GM18520 (cell line): ENCODE measurements at regions not wholly inside any gene's neighbourhood (a gene's known extent, or its start where the extent isn't known, plus 50 kb on each side); places are given as distances from the start of the nearest gene placed in this dataset.
"Not testable (repeated sequence)": the region's sequence is repeated elsewhere in the genome, so short reads cannot be mapped to it uniquely, and the experiment has no call there.

Source experiments
- ATAC-seq: cut with Tn5 transposase; IDR thresholded peaks from one replicate; pipeline ENCODE4 v1.9.1; 2021; ENCODE audit not compliant: unreplicated experiment

DNA sequence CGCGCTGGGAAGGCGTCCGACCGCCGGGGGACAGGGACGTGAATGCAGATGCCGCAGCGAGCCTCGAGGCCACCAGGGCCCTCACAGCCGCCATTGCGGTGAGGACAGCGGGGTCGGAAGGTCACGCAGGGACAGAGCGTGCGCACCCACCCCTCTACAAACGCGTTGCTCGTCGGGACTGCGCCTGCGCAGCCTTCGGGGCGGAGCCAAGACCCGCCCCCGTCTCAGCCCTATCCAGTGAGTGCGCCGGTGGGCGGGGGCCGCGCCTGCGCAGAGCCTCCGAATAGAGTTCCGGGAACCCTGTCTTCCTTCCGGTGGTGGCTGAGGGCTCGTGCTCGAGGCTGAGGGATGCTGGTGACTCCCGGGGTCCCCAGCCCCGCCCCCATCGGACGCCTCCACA lies 5393.1 kb upstream of the TPTE start:
- ATAC-seq: peak; percentile 93

DNA sequence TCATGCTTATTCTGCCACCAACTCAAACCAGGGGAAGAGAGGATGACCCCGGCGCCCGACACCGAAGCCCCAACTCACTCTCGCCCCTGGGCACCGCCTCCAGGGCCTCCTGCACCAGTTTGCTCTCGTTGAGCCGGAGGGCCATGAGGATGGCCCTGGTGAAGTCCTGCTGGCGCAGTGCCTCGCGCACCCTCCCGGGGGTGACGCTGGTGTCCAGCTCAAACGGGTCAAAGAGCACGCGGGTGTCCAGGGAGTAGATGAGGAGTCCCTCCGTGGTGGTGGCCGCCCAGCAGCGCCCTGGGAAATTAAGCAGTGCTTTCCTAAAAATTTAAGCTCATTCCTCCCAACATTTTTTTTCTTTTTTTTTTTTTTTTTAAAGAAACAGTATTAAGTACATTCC lies 5387.6 kb upstream of the TPTE start:
- ATAC-seq: not testable (repeated sequence)

DNA sequence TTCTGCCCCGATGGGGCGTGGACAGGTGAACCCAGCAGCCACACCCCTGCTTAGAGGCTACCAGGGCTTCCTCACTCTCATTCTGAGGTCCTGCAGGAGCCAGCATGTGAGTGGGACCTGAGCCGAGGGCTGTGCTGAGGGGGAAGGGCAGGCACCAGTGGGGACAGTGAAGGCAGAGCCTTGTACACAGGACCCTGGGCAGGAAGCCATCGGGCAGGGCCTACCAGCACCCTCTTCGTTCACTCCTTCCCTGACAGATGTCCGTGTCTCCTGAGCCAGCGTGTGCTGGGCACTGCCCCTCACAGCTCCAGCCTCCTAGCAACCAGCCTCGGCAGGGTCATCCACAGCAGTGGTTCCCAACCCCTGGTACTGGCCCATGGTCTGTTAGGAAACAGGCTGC lies 5385.0 kb upstream of the TPTE start:
- not testable (repeated sequence) for ATAC-seq

DNA sequence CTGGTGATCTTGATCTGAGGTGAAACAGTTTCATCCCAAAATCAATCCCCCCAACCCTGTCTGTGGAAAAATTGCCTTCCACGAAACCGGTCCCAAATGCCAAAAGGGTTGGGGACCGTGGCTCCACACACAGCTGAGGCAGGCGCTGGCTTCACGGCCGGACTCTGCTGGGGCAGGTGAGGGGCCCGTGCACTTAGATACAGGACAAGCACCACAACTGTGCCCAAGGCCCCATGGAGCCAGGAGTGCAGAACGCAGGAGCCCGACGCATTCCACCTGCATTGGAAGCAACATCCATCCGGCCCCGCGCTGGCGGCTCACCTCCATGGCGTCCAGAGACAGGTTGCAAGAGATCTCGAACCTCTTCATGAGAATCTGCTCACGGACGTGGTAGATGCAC lies 5384.4 kb upstream of the TPTE start:
- not testable (repeated sequence) for ATAC-seq

DNA sequence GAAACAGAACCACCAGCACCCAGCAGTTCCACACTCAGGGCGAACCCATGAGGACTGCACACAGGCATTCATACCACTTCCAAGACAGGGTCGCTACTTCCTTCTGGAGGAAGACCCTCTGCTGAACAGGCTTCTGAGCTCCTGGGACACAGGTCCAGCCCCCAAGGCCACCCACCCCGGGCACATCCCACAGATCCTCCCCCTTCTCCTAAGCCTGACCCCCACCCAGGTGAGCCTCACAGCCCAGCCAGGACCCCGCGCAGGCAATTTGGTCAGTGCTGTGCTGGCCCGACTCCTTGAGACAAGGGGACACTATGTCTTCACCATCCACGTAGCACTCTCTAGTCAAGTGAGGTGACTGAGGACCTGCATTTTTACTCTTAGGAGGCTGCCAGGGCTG lies 5382.7 kb upstream of the TPTE start:
- ATAC-seq: not testable (repeated sequence)

DNA sequence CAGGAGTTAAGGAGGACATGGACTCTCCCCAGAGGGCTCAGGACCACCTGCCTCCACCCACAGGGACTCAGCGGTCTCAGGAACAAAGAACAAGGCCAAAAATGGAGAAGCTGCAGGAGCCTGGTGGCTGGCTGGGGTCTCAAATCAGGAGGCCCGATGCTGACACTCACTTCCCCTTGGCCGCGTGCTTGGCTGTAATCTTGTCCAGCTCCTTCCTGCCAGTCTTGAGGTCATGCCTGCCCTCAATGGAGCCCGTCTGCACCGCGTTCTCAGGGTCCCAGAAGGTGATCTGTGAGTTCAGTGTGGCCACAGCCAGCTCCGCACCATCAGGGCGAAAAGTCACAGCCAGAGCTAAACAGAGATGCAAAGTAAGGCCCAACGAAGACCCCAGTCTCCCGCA lies 5381.9 kb upstream of the TPTE start:
- not testable (repeated sequence) for ATAC-seq

DNA sequence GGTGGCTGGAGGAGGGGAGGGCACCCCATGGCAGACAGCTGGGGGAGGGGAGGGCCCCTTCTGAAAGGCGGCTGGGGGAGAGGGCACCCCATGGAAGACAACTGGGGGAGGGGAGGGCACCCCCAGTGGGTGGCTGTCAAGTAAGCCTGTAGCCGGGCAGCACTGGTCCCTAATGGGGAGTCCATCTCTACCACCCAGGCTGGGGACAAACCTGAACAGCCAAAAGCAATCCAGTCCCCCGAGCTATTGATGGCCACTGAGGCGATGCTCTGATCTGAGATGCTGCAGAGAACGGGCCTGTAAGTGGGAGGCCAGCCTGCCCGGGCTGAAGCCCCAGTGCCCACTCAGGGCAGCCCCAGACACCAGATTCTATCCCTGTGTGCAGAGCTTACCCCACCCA lies 5378.4 kb upstream of the TPTE start:
- ATAC-seq: not testable (repeated sequence)

DNA sequence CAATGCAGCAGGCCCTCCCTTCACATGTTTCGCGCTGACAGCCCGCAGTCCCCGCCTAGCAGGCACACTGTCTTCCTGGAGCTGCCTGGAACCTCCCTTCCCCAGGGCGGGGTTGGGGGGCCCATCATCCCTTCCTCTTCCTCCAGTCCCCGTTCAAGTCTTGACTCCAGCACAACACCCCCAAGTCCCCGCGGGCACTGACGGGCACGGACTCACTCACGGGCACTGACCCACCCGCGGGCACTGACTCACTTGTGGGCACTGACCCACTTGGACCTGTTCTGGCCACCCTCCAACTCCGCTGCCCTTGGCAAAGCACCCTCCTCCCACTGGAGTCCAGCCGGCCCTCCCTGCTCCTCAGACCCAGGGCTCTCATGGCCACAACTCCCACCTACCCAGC lies 5376.7 kb upstream of the TPTE start:
- not testable (repeated sequence) for ATAC-seq

DNA sequence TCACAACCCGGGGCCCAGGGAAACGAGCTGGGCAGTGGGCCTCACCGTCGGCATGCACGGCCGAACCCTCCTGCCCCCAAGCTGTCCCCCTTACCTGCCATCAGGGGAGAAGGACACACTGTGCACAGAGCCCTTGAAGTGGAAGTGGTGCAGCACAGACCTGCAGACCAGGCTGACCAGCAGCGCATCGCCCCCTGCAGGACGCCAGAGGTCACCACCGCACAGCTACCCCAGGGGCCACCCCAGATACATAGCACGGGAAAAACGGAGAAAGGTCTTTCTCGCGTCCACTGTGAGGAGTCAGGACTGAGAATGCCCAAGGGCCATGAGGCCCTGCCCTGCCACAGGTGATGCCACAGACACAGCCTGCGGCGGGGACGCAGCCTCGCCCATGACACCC lies 5373.7 kb upstream of the TPTE start:
- ATAC-seq: not testable (repeated sequence)

DNA sequence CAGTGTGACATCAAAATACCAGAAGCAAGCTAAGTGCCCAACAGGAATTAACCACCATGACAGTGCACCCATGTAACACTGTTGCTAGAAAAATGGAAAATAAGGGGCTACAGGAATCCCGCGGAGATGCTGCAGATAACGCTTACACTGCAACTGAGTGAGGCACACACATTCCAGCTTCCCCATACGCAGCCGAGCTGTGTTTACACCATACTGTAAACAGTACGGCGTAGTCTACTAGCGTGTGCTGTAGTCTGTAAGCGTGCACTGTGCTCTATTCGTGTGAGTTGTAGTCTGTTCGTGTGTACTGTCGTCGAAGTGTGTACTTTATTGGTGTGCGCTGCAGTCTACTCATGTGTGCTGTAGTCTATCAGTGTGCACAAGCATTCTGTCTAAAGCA lies 5372.2 kb upstream of the TPTE start:
- not testable (repeated sequence) for ATAC-seq

DNA sequence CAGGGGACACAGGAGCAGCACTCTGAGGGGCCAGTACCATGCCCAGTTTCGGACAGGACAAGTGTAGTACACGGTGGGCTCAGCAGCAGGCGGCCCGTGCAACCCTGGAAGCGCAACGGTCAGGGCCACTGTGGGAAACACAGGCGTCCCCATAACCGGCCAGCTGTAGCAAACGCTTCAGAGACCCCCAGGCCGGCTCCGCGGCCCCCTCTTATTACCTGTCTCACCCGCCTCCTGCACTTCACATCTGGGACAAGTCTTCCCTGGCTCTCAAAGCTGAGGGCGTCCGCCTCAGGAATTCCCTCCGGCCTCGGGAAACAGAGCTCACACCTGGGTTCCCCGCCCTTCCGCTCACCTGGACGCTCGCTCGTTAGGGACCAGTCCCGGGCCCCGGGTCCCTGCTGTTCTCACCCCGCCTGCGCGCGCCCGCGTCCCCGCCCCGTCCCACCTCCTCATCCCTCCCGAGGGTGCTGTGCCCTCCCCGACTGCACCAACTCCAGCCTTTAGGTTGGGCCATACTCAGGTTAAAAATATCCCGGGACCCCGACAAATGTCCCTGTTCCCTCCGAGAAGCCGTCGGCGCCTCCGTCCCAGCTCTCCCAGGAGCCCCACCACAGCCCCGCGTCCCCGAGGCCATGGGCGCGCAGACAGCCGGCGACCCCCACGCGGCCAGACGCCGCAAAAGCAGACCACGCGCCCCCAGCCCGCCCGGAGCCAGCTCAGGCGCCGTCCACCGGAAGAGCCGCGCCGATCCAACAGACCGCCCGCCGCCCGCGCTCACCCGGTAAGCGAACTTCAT lies 5367.3 kb upstream of the TPTE start:
- ATAC-seq: not testable (repeated sequence)

DNA sequence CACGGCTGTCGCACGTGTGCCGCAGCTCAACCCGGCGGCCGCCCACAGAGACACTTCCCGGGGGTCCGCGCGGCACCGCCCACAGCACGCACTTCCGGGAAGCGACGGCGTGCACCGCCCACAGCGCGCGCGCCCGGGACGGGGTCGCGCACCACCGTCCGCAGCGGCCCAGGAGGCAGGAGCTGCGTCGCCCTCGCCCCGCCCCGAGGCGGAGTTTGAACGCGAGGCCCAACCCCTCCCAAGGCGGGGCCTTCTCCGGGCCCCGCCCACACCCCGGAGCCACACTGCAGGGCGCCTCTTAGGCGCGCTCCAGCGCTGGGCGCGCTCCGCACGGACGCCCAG lies 5366.8 kb upstream of the TPTE start:
- peak; percentile 90 for ATAC-seq

DNA sequence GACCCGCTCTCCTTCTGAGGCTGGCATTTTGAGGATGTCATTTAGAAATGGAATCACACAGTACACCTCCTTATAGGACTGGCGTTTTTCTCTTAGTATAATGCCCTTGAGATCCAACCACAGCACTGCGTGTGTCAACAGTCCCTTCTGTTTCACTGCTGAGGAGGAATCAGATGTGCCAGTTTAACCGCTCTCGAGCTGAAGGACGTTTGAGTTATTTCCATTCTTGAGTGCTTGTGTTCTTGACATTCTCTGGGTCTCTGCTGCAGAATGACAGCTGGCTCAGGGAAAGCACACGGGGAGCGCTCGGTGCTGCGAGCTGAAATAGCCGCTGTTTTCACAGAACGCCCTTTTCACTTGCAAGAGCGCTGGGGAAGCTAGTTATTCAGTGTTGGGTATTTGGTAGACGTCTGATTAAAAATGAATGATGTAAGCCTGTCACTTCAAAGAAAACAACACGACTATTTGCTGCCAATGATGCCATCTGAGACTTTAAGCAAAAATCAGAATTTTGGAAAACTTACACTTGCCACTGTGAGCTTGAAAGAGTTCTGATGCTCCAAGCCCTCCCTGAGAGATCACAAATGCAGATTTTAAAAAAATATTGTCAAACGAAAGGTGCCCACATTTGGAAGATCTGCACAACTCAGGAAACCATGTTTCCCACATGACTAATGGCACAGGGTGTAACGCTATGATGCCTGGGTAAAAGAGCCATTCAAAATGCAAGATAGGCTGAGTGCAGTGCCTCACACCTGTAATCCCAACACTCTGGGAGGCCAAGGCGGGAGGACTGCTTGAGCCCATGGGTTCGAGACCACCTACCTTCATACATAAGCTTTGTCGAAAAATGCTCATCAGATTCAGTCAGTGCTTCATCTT lies 5358.4 kb upstream of the TPTE start:
- not testable (repeated sequence) for ATAC-seq

DNA sequence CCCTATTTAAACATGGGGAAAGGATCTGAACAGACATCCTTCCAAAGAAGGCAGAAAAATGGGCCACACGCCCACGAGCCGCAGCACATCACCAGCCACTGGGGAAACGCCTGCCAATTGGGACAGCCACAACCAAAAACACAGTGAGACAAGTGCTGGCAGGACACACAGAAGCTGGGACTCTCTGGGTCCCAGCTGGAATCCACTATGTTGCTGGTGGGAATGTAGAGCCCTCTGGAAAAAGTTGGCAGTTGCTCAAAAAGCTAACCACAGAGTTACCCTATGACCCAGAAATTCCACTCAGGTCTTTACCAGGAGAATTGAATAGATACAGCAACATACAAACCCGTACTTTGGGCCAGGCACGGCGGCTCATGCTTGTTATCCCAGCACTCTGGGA lies 5355.6 kb upstream of the TPTE start:
- ATAC-seq: not testable (repeated sequence)
